ENCODE measurements at regions not wholly inside any gene's neighbourhood (a gene's known extent, or its start where the extent isn't known, plus 50 kb on each side); places are given as distances from the start of the nearest gene placed in this dataset.
A peak's percentile ranks its signal among the peaks of the same experiment; 100 is the strongest.

DNA sequence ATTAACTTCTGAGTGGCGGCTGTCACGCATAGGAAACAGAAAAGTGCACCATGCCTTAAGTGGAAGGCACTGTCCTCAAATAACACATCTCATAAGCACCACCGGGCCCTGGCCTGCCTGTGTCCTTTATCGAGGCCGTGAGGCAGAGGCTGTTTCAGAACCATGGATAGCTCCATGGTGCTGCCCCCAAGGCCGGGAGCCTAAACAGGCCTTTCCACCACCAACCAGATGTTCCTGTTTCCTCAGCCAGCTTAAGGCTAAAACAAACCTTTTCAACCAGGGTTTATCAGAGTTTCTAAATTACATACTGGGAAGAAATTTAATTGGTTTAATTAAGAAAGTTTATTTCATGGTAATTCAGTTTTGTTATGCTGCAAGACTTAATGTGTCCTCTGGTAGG lies 114.4 kb downstream of the DMRTA2 start (continued):
- TF ChIP-seq, protein P1, sequence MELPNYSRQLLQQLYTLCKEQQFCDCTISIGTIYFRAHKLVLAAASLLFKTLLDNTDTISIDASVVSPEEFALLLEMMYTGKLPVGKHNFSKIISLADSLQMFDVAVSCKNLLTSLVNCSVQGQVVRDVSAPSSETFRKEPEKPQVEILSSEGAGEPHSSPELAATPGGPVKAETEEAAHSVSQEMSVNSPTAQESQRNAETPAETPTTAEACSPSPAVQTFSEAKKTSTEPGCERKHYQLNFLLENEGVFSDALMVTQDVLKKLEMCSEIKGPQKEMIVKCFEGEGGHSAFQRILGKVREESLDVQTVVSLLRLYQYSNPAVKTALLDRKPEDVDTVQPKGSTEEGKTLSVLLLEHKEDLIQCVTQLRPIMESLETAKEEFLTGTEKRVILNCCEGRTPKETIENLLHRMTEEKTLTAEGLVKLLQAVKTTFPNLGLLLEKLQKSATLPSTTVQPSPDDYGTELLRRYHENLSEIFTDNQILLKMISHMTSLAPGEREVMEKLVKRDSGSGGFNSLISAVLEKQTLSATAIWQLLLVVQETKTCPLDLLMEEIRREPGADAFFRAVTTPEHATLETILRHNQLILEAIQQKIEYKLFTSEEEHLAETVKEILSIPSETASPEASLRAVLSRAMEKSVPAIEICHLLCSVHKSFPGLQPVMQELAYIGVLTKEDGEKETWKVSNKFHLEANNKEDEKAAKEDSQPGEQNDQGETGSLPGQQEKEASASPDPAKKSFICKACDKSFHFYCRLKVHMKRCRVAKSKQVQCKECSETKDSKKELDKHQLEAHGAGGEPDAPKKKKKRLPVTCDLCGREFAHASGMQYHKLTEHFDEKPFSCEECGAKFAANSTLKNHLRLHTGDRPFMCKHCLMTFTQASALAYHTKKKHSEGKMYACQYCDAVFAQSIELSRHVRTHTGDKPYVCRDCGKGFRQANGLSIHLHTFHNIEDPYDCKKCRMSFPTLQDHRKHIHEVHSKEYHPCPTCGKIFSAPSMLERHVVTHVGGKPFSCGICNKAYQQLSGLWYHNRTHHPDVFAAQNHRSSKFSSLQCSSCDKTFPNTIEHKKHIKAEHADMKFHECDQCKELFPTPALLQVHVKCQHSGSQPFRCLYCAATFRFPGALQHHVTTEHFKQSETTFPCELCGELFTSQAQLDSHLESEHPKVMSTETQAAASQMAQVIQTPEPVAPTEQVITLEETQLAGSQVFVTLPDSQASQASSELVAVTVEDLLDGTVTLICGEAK (IDR thresholded peaks at IDR 0.05), result no peak
- TF ChIP-seq, protein P1 (CRISPR knock-in tag; IDR thresholded peaks at IDR 0.05), result no peak; the same call in 1 of the 2 replicates
- TF ChIP-seq FOXO1 (CRISPR knock-in tag; IDR thresholded peaks at IDR 0.05) (no peak), ZNF780A (CRISPR knock-in tag; IDR thresholded peaks at IDR 0.05) (no peak), ZNF644 (CRISPR knock-in tag; IDR thresholded peaks at IDR 0.05; ENCODE audit: low read depth) (0 out of 2 replicates have a peak, but pooled peaks have one; percentile 37), ZNF564 (CRISPR knock-in tag; IDR thresholded peaks at IDR 0.05) (0 out of 2 replicates have a peak, but pooled peaks have one; percentile 37), MED8 (CRISPR knock-in tag; IDR thresholded peaks at IDR 0.05; ENCODE audit: insufficient replicate concordance) (no peak), ZNF441 (CRISPR knock-in tag; IDR thresholded peaks at IDR 0.05; ENCODE audit: borderline replicate concordance) (peak; percentile 62; the same call in 1 of the 2 replicates), ZNF282 (IDR thresholded peaks at IDR 0.05; ENCODE audit: partially characterized antibody) (no peak), BORCS8-MEF2B (CRISPR knock-in tag; IDR thresholded peaks at IDR 0.05) (peak; percentile 85), ZNF746 (CRISPR knock-in tag; IDR thresholded peaks at IDR 0.05) (no peak)
- TF ChIP-seq, protein P2, sequence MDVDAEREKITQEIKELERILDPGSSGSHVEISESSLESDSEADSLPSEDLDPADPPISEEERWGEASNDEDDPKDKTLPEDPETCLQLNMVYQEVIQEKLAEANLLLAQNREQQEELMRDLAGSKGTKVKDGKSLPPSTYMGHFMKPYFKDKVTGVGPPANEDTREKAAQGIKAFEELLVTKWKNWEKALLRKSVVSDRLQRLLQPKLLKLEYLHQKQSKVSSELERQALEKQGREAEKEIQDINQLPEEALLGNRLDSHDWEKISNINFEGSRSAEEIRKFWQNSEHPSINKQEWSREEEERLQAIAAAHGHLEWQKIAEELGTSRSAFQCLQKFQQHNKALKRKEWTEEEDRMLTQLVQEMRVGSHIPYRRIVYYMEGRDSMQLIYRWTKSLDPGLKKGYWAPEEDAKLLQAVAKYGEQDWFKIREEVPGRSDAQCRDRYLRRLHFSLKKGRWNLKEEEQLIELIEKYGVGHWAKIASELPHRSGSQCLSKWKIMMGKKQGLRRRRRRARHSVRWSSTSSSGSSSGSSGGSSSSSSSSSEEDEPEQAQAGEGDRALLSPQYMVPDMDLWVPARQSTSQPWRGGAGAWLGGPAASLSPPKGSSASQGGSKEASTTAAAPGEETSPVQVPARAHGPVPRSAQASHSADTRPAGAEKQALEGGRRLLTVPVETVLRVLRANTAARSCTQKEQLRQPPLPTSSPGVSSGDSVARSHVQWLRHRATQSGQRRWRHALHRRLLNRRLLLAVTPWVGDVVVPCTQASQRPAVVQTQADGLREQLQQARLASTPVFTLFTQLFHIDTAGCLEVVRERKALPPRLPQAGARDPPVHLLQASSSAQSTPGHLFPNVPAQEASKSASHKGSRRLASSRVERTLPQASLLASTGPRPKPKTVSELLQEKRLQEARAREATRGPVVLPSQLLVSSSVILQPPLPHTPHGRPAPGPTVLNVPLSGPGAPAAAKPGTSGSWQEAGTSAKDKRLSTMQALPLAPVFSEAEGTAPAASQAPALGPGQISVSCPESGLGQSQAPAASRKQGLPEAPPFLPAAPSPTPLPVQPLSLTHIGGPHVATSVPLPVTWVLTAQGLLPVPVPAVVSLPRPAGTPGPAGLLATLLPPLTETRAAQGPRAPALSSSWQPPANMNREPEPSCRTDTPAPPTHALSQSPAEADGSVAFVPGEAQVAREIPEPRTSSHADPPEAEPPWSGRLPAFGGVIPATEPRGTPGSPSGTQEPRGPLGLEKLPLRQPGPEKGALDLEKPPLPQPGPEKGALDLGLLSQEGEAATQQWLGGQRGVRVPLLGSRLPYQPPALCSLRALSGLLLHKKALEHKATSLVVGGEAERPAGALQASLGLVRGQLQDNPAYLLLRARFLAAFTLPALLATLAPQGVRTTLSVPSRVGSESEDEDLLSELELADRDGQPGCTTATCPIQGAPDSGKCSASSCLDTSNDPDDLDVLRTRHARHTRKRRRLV (CRISPR knock-in tag; IDR thresholded peaks at IDR 0.05), result no peak
- TF ChIP-seq, protein P3, sequence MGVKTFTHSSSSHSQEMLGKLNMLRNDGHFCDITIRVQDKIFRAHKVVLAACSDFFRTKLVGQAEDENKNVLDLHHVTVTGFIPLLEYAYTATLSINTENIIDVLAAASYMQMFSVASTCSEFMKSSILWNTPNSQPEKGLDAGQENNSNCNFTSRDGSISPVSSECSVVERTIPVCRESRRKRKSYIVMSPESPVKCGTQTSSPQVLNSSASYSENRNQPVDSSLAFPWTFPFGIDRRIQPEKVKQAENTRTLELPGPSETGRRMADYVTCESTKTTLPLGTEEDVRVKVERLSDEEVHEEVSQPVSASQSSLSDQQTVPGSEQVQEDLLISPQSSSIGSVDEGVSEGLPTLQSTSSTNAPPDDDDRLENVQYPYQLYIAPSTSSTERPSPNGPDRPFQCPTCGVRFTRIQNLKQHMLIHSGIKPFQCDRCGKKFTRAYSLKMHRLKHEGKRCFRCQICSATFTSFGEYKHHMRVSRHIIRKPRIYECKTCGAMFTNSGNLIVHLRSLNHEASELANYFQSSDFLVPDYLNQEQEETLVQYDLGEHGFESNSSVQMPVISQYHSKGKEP (CRISPR knock-in tag; IDR thresholded peaks at IDR 0.05), result peak; percentile 87; the same call in 1 of the 2 replicates
- TF ChIP-seq, protein P4, sequence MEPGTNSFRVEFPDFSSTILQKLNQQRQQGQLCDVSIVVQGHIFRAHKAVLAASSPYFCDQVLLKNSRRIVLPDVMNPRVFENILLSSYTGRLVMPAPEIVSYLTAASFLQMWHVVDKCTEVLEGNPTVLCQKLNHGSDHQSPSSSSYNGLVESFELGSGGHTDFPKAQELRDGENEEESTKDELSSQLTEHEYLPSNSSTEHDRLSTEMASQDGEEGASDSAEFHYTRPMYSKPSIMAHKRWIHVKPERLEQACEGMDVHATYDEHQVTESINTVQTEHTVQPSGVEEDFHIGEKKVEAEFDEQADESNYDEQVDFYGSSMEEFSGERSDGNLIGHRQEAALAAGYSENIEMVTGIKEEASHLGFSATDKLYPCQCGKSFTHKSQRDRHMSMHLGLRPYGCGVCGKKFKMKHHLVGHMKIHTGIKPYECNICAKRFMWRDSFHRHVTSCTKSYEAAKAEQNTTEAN (CRISPR knock-in tag; conservative IDR thresholded peaks at IDR 0.05), result peak; percentile 65; the same call in 1 of the 2 replicates
